ENCODE measurements at regions not wholly inside any gene's neighbourhood (a gene's known extent, or its start where the extent isn't known, plus 50 kb on each side); places are given as distances from the start of the nearest gene placed in this dataset.
"Not testable (repeated sequence)": the region's sequence is repeated elsewhere in the genome, so short reads cannot be mapped to it uniquely, and the experiment has no call there.

- DNase-seq (ENCODE audit: insufficient read length, low spot score) (no peak), FAIRE-seq (no peak)
Observed at GRCh38 chr2:7858624-7859023, 823.2 kb upstream of the ID2 start.

DNA sequence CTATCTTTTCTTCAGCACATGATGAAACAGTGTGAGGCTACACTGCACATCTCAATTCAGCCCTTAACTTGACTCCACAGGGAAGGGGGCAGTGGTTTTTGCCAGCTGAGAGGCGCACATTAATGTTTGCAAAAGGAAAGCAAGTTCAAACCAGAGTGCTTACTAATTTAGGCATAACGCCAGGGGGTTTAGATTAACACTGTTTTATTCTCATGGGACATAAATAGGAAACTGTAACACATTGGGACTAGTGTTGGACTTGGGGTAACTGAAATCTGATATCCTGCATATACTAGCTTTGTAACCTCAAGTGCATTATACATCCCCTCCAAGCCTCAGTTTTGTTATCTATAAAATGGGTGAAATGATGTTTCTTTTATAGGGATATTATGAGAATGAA is 821.2 kb upstream of the ID2 start:
- DNase-seq (ENCODE audit: insufficient read length, low spot score) (no peak), FAIRE-seq (no peak)

DNA sequence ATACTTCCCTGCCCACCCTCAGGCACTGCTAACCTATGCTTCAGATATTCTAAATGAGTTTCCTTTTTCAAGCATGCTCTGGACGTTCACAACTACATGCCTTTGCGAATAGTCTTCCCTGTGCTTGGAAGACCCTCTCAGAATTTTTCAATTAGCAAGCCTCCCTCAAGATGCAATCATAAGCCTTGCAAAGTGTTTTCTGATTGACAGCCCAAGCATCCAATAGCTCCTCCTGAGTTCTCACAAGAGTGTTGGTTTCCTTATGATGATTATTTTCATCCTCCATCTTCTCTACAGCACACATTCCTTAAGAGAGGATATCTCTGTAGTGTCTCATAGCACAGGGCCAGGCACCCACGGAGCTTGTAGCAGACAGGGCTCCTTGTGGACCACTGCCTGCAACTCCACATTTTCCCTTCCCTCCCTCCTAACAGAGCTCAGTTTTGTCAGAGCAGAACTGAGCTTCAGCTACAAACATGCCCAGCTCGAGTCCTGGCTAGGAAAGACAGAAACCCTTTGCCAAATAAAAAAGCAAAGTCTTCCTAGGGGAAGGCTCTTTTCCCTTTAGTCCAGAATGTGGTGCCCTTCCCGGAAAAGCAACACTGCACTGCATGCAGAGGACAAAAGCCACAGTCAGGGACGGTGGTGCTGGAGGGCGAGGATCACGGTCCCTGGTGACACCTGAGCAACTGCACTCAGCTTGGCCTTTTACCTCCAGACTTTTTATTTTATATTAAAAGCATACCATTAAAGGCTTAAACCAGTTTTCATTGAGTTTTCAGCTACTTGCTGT is 819.8 kb upstream of the ID2 start:
- no peak for DNase-seq (ENCODE audit: insufficient read length, low spot score)
- no peak for FAIRE-seq

GRCh38 chr2:7866104-7866503 is 815.8 kb upstream of the ID2 start:
- FAIRE-seq (no peak), DNase-seq (ENCODE audit: insufficient read length, low spot score) (no peak)

DNA sequence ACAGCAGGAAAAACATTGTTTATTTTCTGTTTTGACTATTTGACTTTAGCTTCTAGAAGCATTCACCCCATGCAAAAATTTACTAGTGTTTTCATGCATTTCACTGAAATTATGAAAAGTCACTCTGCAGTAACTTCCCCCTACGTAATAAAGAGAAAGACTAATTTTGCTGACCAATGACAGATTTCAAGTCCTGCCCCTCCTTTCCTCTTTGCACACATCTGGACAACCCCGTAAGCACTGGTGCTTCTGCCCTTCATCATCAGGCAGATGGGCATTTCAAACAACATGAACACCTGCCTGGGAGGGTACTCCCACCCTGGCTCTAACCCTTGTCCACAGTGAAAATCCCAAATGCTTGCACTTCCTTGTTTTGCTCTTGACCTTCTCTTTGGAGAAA is 815.0 kb upstream of the ID2 start:
- DNase-seq (ENCODE audit: insufficient read length, low spot score) (no peak), FAIRE-seq (no peak)

- DNase-seq (ENCODE audit: insufficient read length, low spot score) (no peak), FAIRE-seq (no peak)
Observed at GRCh38 chr2:7867867-7868266, 814.0 kb upstream of the ID2 start.

DNA sequence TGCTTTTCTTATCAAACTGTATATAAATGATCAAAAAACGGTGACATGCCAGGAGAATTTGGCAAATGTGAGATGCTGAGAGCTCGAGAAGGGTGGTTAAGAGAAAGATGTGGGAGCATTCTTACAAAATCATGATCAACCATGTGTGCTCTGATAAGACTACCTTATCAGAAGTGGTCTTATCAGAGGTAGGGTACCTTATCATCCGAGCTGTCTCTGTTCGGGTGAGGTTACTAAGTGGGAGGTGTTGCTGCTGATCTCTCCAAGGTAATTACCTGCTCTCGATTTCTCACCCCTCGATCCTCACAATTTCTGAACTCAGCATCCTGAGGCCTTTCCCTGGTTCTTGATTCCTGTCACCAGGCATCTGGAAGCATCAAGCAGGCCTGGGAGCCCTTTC is 813.0 kb upstream of the ID2 start:
- FAIRE-seq, result no peak

DNA sequence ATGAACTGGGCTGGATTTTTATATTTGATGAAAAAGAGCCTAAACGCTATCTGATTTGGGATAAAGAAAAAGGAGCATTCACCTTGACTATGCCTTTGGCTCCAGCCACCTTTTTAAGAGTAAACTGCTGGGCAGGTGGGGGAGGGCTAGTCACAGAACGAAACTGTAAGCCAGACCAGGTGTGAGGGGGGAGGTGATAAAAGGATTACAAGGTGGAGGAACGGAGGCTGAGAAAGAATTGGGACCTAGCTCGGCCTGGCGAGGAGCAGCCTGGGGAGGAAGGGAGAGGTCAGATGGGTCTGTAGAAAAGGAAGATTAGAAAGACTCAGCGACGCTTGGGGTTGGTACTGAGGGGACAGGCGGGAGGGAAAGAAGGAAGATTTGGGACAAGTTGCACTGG is 805.4 kb upstream of the ID2 start:
- DNase-seq (ENCODE audit: insufficient read length, low spot score); FAIRE-seq: not testable (repeated sequence)

More for the DNA sequence above, 813.0 kb upstream of the ID2 start:
- no peak for DNase-seq (ENCODE audit: insufficient read length, low spot score)

GRCh38 chr2:7878266-7878665 is 803.6 kb upstream of the ID2 start:
- FAIRE-seq; DNase-seq (ENCODE audit: insufficient read length, low spot score): not testable (repeated sequence)

DNA sequence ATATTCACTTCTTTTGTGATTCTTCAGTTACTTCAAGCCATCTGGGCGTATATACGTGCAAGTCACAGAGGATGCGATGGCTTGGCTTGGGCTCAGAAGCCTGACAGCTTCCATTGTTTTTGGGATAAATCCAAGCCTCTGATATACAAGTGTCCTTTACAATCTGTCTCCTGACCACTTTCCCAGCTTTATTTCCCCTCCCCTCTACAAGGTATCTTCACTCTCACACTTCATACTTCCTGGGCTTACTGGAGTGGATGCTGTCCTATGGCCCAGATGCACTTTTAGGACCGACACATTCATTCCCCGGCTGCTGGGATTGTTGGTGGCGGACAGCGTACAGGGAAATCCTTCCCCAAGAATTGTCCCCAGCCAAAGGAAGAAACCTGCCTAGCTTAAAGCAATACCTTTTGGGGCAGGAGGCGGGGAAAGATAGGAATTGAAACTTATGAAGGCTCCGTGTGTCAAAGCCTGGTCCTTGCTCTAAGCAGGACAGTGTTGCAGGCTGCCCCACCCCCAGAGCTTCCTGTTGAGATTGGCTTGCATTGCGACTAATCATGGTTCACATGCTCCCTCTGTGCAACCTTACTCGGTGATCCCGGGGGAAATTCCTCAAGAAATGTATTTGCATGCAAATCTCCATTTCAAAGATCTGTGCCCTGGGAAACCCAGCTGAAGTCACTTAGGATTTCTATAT is 802.9 kb upstream of the ID2 start:
- no peak for DNase-seq (ENCODE audit: insufficient read length, low spot score)
- FAIRE-seq, result no peak

DNA sequence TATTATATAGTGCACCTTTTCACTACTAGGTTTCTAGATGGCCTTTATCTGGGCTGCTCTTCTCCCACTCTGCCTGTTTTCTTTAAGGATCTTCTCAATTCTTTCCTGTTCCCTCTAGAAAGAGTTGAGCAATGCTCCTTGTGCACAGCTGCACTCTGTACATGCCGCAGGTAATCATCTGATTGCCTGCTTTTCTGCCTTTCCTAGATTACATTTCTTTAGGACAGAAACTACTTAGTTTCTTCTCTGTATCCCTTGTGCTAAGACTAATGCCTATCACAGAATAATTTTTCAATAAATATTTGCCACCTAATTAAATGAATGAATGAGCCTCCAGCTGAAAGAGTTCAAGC is 802.4 kb upstream of the ID2 start:
- no peak for FAIRE-seq

DNA sequence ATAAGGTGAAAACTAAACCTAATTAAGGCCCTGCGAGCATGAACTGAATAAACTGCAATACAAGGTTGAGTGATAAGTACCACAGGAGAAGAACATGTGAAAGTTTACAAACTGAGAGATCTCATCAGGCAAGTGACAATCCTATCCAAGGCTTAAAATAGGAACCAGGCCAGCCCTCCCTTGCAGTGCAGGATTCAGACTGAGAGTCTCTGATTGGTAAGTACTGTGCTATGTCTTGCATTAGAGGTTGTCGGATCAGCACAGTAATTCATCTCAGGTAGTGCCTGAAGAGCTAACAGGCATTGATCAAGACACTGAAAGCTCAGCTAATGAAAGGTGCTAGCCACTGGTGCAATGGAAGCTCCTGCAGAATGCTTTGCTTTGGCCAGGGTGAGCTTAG is 801.7 kb upstream of the ID2 start:
- FAIRE-seq (no peak), DNase-seq (ENCODE audit: insufficient read length, low spot score) (no peak)

More for the DNA sequence above, 802.4 kb upstream of the ID2 start:
- DNase-seq (ENCODE audit: insufficient read length, low spot score), result no peak

GRCh38 chr2:7880566-7880965 is 801.3 kb upstream of the ID2 start:
- FAIRE-seq (no peak), DNase-seq (ENCODE audit: insufficient read length, low spot score) (no peak)

DNA sequence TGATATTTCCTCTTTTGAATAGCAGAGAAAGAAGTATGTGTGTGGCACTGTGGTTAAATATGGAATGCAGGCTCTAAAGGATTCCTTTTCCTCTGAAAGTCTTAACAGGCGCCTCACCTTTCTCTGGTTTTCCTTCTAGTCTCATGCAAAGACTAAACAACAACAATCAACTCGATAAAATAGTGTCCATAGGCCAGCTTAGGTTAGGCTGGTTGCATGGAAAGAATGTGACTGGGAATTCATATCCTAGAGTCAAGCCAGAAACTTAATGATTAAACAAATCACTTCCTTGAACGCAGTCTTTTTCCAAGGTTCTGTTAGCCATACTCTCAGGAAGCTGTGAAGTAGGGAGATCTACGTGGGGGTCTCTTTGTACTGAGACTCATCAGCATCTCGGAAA is 800.8 kb upstream of the ID2 start:
- DNase-seq (ENCODE audit: insufficient read length, low spot score) (no peak), FAIRE-seq (no peak)

GRCh38 chr2:7881466-7881865 is 800.4 kb upstream of the ID2 start:
- FAIRE-seq, result no peak
- DNase-seq (ENCODE audit: insufficient read length, low spot score), result no peak

DNA sequence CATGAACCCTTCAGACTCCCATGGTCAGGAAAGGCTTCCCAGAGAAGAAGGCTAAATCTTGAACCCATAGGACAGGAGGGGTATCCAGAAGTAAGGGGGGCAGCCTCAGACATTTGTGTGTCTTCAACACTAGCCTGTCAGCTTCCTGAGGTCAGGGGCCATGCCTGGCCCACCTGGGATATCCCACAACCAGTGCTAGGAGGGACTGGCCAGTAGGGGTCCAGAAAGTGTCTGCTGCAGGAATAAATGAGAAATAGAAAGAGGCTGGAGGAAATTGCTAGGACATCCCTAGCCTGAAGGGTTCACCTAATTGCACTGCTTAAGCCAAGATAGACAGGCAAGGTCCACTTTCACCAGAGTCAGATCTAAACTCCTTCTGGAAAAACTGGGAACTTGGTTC is 799.6 kb upstream of the ID2 start:
- DNase-seq (ENCODE audit: insufficient read length, low spot score) (no peak), FAIRE-seq (no peak)

- FAIRE-seq (no peak), DNase-seq (ENCODE audit: insufficient read length, low spot score) (no peak)
Observed at GRCh38 chr2:7884338-7884737, 797.5 kb upstream of the ID2 start.

DNA sequence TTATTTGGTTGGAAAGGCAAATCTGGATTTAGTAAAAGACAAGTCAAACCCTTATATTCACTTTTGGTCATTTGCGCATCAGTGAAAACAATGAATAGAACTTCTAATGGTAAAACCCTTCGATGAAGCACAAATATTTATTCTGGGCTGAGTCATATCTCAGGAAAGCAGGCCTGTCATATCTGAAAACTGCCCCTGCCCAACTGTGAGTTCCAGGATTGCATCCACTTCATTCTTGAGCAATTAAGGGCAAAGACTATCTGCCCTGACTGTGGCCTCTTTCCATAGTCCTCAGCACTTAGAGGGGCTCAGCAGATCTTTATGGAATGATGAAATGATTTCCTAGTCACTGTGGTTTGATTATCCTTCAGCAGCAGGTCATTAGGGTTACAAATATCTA is 795.2 kb upstream of the ID2 start:
- FAIRE-seq, result no peak
- no peak for DNase-seq (ENCODE audit: insufficient read length, low spot score)

DNA sequence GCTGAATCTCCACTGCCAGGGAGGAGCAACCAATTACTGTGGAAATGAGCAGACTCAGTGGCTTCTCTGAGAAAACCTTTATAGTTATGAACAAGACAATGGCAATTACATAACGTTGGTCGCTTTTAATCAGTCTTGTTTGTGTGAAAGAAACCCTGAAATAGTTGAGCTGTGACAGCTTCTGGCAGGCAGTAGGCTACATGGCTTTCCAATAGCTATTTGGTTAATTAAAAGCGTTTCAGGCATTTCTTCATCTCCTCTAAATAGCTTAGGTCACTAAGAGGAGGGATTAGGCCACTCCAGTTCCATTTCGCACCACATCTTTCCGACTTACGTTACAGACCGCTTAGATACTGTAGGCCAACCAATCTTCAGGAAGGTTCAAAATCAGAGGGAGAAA is 794.4 kb upstream of the ID2 start:
- DNase-seq (ENCODE audit: insufficient read length, low spot score) (no peak), FAIRE-seq (no peak)

DNA sequence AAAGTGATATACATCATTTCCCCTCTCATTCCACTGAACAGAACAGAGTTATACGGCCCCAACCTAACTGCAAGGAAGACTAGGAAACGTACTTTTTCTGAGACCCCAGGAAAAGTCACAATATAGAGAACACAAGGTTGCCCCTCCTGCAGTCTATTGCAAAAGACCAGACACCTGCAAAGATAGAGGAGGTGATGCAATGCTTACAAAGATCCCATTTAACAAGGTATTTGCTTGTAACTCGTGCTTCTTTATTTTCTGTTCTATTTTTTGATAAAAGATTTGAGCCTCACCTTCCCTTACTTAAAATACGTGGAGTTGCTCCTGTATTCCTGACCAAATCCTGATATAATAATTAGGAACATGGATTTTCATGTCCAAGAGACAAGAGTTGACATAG is 793.0 kb upstream of the ID2 start:
- FAIRE-seq (no peak), DNase-seq (ENCODE audit: insufficient read length, low spot score) (no peak)

GRCh38 chr2:7891312-7891711 is 790.5 kb upstream of the ID2 start:
- DNase-seq (ENCODE audit: insufficient read length, low spot score) (no peak), FAIRE-seq (no peak)

GRCh38 chr2:7895289-7895688 is 786.6 kb upstream of the ID2 start:
- FAIRE-seq (no peak), DNase-seq (ENCODE audit: insufficient read length, low spot score) (no peak)
